HEK293 (cell line): ENCODE measurements at regions not wholly inside any gene's neighbourhood (a gene's known extent, or its start where the extent isn't known, plus 50 kb on each side); places are given as distances from the start of the nearest gene placed in this dataset.

ENCODE experiments used
- SALL2 ChIP-seq: fragments of 450-650 bp; formaldehyde crosslinking; IDR thresholded peaks from 2 replicates; pipeline ENCODE4 v1.5.0; 2017; ENCODE audit warnings: missing biosample characterization, mild to moderate bottlenecking, missing genetic modification characterization, borderline replicate concordance
- TF ChIP-seq, protein P1 (sequence below): fragments of 450-650 bp; formaldehyde crosslinking; IDR thresholded peaks from 2 replicates; pipeline ENCODE4 v1.5.1; 2016; ENCODE audit warnings: missing biosample characterization, missing genetic modification characterization

DNA sequence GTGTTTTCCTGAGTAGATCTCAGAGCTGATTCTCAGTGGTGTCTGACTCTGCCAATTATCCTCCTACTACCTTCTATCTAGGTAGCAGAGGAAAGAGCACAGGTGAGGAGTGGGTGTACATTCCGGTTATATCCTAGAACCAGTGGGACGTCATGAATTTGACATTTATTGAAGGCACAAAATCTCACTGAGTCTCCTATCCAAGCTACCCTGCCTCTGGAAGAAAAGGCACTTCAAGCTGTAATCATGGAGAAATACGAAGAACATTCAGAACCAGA lies 952.2 kb downstream of the TUSC7 start:
- TF ChIP-seq, protein P1, sequence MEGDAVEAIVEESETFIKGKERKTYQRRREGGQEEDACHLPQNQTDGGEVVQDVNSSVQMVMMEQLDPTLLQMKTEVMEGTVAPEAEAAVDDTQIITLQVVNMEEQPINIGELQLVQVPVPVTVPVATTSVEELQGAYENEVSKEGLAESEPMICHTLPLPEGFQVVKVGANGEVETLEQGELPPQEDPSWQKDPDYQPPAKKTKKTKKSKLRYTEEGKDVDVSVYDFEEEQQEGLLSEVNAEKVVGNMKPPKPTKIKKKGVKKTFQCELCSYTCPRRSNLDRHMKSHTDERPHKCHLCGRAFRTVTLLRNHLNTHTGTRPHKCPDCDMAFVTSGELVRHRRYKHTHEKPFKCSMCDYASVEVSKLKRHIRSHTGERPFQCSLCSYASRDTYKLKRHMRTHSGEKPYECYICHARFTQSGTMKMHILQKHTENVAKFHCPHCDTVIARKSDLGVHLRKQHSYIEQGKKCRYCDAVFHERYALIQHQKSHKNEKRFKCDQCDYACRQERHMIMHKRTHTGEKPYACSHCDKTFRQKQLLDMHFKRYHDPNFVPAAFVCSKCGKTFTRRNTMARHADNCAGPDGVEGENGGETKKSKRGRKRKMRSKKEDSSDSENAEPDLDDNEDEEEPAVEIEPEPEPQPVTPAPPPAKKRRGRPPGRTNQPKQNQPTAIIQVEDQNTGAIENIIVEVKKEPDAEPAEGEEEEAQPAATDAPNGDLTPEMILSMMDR (tag by site-specific recombination) = no peak
- no peak for TF ChIP-seq SALL2
